SJSA1 (cell line): ENCODE measurements at regions not wholly inside any gene's neighbourhood (a gene's known extent, or its start where the extent isn't known, plus 50 kb on each side); places are given as distances from the start of the nearest gene placed in this dataset.

ENCODE experiments used
- DNase-seq, 2 experiments: peaks; one replicate each; pipeline ENCODE4 v3.0.0-alpha.2; 2015 to 2020; ENCODE audit warnings: low spot score in 2 of 2, low read depth in 1 of 2
- H3K27ac ChIP-seq: fragments of 250-450 bp; sonication (Bioruptor Pico); 2 replicates; pipeline ENCODE4 v1.5.1; 2020; ENCODE audit warnings: mild to moderate bottlenecking, moderate library complexity
- H3K27me3 ChIP-seq: fragments of 250-450 bp; sonication (Bioruptor Pico); replicated peaks from 2 replicates; pipeline ENCODE4 v1.5.1; 2020; ENCODE audit warnings: mild to moderate bottlenecking, moderate library complexity
- H3K36me3 ChIP-seq: fragments of 250-450 bp; sonication (Bioruptor Pico); 2 replicates; pipeline ENCODE4 v1.5.1; 2020; ENCODE audit warnings: mild to moderate bottlenecking
- H3K4me1 ChIP-seq: fragments of 250-450 bp; sonication (Bioruptor Pico); replicated peaks from 2 replicates; pipeline ENCODE4 v1.6.1; 2021; ENCODE audit warnings: mild to moderate bottlenecking
- H3K4me3 ChIP-seq: fragments of 250-450 bp; sonication (Bioruptor Pico); 2 replicates; pipeline ENCODE4 v1.5.1; 2020; ENCODE audit warnings: mild to moderate bottlenecking
- H3K9me3 ChIP-seq: fragments of 250-450 bp; sonication (Bioruptor Pico); replicated peaks from 2 replicates; pipeline ENCODE4 v1.5.1; 2020; ENCODE audit warnings: mild to moderate bottlenecking

DNA sequence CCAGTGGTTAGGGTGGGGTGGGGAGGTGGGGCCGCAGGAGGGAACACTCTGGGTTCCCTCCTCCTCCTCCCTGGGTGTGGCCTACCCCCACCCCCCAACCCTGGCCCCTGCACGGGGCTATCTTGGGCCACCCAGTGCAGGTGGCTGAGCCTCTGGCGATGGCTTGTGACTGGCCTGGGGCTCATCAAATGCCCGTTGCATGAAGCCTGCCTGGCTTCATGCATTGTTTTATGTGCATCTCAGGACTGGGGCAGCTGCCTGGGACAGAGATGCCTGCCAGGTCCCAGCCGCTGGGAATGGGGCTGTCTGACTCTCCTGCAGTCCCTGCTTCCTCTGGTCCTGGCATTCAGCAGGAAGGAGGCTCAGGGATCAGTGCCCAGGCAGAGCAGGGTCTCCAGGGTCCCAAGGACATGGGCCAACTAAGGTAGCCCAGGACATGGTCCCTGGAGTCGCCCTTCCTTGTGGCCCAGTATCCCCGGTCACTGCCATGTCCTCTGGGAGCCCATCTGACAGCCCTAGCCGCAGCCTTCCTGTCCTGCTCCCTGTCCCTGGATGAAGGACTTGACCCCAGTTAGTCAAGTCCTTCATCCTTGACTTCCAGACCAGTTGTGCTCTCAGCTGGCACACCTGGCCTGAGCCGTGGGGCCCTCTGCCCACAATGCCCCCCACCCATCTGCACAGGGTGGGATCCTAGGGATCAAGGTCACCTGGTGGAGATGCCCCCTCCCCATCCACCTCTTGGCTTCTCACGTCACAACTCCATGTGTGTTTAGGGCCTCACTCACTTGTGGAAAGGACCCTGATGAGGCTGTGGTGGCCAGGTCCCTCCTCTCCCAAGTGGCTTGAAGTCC is 112.1 kb upstream of the FGF3 start:
- no peak for DNase-seq
- Histone ChIP-seq H3K4me3 (no peak overlapping the region), H3K27ac (no peak overlapping the region), H3K4me1 (peaks cover 5% of the 10 kb centered on the region; the same call in 1 of the 2 replicates), H3K27me3 (peaks cover 39% of the 10 kb centered on the region), H3K36me3 (no peaks in the 10 kb centered on the region), H3K9me3 (peaks cover 7% of the 10 kb centered on the region)

GRCh38 chr11:69931994-69932910 is 113.0 kb upstream of the FGF3 start:
- Histone ChIP-seq H3K4me3 (no peak overlapping the region), H3K27ac (no peak overlapping the region), H3K9me3 (peaks cover 7% of the 10 kb centered on the region), H3K4me1 (peaks cover 5% of the 10 kb centered on the region; the same call in 1 of the 2 replicates), H3K27me3 (peaks cover 30% of the 10 kb centered on the region), H3K36me3 (no peaks in the 10 kb centered on the region)
- DNase-seq: no peak

DNA sequence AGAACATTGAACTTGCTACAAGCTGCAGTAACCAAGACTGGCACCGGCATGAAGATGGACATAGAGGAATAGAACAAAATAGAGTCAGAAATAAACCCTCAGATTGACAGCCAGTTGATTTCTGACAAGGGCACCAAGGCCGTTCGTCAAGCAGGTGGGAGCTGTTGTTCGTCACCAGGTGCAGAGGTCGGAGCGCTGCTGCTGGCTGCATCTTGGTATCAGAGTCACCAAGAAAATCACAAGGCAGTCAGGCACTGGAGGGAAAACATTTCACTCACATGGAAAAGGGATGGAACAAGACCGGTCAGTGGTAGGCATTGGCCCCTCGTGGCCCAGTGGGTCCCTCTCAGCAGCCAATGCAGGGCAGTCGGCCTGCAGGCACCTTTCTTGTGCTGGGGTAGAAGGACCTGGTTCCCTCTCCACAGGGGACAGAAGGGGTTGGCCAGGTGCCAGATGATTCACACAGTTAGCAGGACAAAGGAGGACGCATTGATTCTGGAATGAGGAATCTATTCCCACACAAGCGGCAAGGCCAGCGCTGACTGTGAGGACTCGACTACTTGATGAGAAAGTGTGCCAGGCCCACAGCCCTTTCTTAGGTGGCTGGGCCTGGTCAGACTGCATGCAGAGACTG is 115.8 kb upstream of the FGF3 start:
- Histone ChIP-seq H3K27ac (no peak overlapping the region), H3K4me3 (no peak overlapping the region), H3K4me1 (peaks cover 5% of the 10 kb centered on the region; the same call in 1 of the 2 replicates), H3K27me3 (peaks cover 12% of the 10 kb centered on the region; the same call in 1 of the 2 replicates), H3K36me3 (no peaks in the 10 kb centered on the region), H3K9me3 (no peaks in the 10 kb centered on the region; the same call in 1 of the 2 replicates)
- peak; percentile 68 to 90 for DNase-seq

GRCh38 chr11:69935941-69936505 is 116.8 kb upstream of the FGF3 start:
- Histone ChIP-seq H3K27ac (no peak overlapping the region), H3K9me3 (no peaks in the 10 kb centered on the region), H3K27me3 (peaks cover 12% of the 10 kb centered on the region; the same call in 1 of the 2 replicates), H3K4me3 (no peak overlapping the region), H3K36me3 (no peaks in the 10 kb centered on the region), H3K4me1 (peaks cover 5% of the 10 kb centered on the region; the same call in 1 of the 2 replicates)
- no peak for DNase-seq

DNA sequence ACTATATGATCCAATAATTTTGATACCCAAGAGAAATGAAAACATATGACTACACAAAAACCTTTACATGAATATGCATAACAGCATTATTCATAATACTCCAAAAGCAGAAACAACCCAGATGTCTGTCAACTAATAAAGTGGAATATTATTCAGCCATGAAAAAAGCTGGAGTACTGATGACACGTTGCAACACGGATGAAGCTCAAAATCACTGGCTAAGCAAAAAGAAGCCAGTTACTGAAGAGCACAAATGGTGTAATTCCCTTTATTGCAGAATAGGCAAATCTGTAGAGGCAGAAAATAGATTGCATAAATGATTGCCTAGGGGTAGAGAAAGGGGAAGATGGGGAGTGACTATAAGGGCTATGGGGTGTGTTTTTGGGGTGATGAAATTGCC is 117.6 kb upstream of the FGF3 start:
- no peak for DNase-seq
- Histone ChIP-seq H3K36me3 (no peaks in the 10 kb centered on the region), H3K4me1 (peaks cover 5% of the 10 kb centered on the region; the same call in 1 of the 2 replicates), H3K27me3 (peaks cover 8% of the 10 kb centered on the region; the same call in 1 of the 2 replicates), H3K4me3 (no peak overlapping the region), H3K9me3 (no peaks in the 10 kb centered on the region), H3K27ac (no peak overlapping the region)

DNA sequence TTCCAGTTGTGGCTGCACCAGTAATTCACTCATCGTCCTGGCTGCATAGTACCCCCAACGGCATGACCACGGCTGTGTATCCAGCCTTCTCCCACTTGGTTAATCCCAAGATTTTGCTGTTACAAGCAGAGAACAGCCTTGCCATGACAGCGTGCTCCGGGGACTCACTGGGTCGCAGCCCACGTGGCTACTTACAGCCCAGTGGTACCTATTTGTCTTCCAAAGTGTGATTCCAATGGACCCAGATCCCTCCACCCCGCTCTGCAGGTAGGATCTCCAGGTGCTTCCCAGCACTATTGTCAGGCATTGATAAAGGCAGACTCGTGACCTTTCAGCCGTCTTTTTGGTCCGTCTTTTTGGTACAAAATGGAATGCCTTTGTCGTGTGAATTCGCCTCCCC is 119.0 kb upstream of the FGF3 start:
- Histone ChIP-seq H3K27me3 (peaks cover 3% of the 10 kb centered on the region; the same call in 1 of the 2 replicates), H3K36me3 (no peaks in the 10 kb centered on the region), H3K4me1 (peaks cover 5% of the 10 kb centered on the region; the same call in 1 of the 2 replicates), H3K9me3 (no peaks in the 10 kb centered on the region), H3K27ac (no peak overlapping the region), H3K4me3 (no peak overlapping the region)
- no peak for DNase-seq

GRCh38 chr11:69939551-69940245 is 120.5 kb upstream of the FGF3 start:
- DNase-seq: no peak
- H3K27ac ChIP-seq: no peak overlapping the region
- no peaks in the 10 kb centered on the region for H3K9me3 ChIP-seq
- H3K27me3 ChIP-seq: no peaks in the 10 kb centered on the region
- no peaks in the 10 kb centered on the region for H3K36me3 ChIP-seq
- no peak overlapping the region for H3K4me3 ChIP-seq
- peaks cover 5% of the 10 kb centered on the region; the same call in 1 of the 2 replicates for H3K4me1 ChIP-seq

DNA sequence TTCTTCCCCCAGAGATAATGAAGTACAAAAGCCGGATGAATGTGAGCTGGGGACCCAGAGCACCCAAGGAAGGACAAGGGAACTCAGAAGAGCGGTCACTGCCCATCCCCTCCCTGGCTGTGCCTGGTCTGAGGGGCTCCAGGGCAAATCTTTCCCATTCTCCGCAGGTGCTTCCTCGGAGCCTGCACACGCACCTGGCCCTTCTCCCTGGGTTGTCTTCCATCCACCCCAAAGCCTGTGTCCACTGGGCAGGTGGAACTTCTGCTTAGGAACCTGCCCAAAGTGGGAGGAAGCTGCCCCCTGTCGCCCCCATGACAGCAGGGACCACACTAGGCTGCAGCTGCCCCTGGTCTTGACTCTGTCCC is 121.0 kb upstream of the FGF3 start:
- Histone ChIP-seq H3K4me1 (peaks cover 4% of the 10 kb centered on the region; the same call in 1 of the 2 replicates), H3K4me3 (no peak overlapping the region), H3K9me3 (no peaks in the 10 kb centered on the region), H3K36me3 (no peaks in the 10 kb centered on the region), H3K27ac (no peak overlapping the region), H3K27me3 (no peaks in the 10 kb centered on the region)
- no peak for DNase-seq

- H3K4me3 ChIP-seq: no peak overlapping the region
- H3K4me1 ChIP-seq: peaks cover 3% of the 10 kb centered on the region
- no peak for DNase-seq
- H3K36me3 ChIP-seq: no peaks in the 10 kb centered on the region
- H3K27ac ChIP-seq: no peak overlapping the region
- H3K27me3 ChIP-seq: no peaks in the 10 kb centered on the region
- no peaks in the 10 kb centered on the region for H3K9me3 ChIP-seq
Observed at GRCh38 chr11:69941546-69942332, 122.5 kb upstream of the FGF3 start.

- no peaks in the 10 kb centered on the region for H3K36me3 ChIP-seq
- DNase-seq: no peak
- H3K9me3 ChIP-seq: no peaks in the 10 kb centered on the region
- no peak overlapping the region for H3K27ac ChIP-seq
- peaks cover 6% of the 10 kb centered on the region for H3K4me1 ChIP-seq
- H3K4me3 ChIP-seq: no peak overlapping the region
- H3K27me3 ChIP-seq: no peaks in the 10 kb centered on the region
Observed at GRCh38 chr11:69942333-69942820, 123.2 kb upstream of the FGF3 start.

DNA sequence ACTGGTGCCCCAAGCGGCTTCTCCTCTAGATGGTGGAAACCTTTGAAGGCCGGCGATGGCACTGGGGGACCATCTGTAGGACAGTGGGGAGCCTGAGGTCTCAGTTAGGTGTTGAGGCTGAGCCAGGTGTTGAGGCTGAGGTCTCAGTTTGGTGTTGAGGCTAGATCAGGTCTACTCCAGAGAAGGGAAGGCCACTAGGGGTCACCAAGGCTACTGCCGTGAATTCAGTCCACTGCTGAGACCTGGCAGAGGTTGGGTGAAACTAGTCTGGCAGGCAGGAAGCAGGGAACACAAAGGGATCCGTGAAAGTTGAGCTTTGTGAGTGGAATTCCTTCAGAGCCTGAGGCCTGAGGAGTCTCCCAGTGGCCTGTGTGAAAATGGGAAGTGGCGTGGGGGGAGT is 123.8 kb upstream of the FGF3 start:
- no peaks in the 10 kb centered on the region for H3K27me3 ChIP-seq
- H3K27ac ChIP-seq: no peak overlapping the region
- H3K9me3 ChIP-seq: no peaks in the 10 kb centered on the region
- no peak overlapping the region for H3K4me3 ChIP-seq
- no peaks in the 10 kb centered on the region for H3K36me3 ChIP-seq
- H3K4me1 ChIP-seq: peaks cover 12% of the 10 kb centered on the region
- DNase-seq: peak; percentile 63 to 84

GRCh38 chr11:69943506-69943905 is 124.3 kb upstream of the FGF3 start:
- no peaks in the 10 kb centered on the region for H3K9me3 ChIP-seq
- no peaks in the 10 kb centered on the region for H3K36me3 ChIP-seq
- H3K27me3 ChIP-seq: no peaks in the 10 kb centered on the region
- H3K4me1 ChIP-seq: peaks cover 17% of the 10 kb centered on the region
- H3K4me3 ChIP-seq: no peak overlapping the region
- H3K27ac ChIP-seq: no peak overlapping the region
- DNase-seq: no peak
